ENCODE measurements at regions not wholly inside any gene's neighbourhood (a gene's known extent, or its start where the extent isn't known, plus 50 kb on each side); places are given as distances from the start of the nearest gene placed in this dataset.

DNA sequence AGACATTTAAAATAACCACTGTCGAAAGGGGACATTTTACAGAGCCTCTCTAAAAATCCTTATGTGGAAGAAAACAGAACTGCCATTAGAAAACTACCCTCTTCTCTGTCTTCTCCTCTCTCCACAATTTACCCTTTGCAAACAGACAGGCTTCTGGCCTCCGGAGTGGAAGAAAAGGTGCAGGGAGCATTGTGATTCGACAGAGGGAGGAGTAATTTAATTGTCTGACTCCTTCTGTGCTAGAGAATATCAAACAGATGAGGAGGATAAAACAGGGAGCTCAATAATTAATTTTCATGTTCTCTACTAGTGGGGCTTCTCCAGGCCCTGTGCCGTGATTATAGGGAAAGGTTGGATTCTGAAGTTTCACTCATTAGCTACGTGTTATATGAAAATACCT, 615.5 kb upstream of the MKI67 start:
- no peak for DNase-seq (ENCODE audit: low read depth, low spot score)
- H3K27ac ChIP-seq, result no peak overlapping the region

GRCh38 chr10:128744092-128744491, 617.9 kb upstream of the MKI67 start:
- no peak for DNase-seq (ENCODE audit: low read depth, low spot score)
- no peak overlapping the region for H3K27ac ChIP-seq

DNA sequence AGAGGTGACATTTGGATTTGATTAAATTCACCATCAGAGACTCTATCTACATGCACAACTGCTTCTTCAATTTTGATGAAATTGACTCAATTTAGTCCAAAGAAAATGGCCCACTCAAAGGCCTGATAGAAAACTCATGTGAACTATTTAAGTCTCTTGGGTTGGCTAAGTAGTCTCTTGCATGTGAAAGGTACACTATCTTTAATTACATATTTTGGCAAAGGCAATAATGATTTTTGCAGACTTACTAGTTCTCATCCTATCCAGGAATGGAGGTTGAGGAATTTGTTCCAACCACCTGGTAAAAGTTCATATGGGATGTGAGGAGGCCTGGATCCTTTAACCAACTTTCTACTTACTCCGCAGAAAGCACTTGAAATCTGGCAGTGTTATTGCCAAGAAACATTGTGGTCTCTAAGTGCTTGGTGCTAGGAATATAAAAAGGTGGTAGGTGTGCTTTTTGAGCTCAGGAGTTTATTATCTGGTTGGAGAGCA, 618.6 kb upstream of the MKI67 start:
- no peak for DNase-seq (ENCODE audit: low read depth, low spot score)
- no peak overlapping the region for H3K27ac ChIP-seq

- no peak for DNase-seq (ENCODE audit: low read depth, low spot score)
These were observed 621.5 kb upstream of the MKI67 start for GRCh38 chr10:128747582-128748346.

DNA sequence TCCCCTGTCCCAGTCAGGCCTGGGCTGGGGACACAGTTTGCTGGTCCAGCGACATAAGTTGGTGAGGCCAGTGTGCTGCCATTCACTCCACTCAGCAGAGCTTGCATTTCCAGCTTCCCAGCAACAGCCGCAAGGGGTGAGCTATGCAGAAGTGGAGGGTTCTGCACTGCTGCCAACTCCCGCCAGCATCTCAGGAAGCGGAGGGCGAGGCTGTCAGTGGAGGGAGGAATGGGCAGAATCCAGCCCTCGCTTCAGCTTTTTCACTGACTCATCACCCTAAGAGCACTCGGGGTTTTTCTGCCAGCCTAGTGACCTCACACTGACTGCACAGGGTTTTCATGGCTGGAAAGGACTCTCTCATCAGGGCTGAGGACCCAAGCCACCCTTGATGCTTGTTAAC, 625.1 kb upstream of the MKI67 start:
- no peak overlapping the region for H3K27ac ChIP-seq
- DNase-seq (ENCODE audit: low read depth, low spot score), result no peak

More at GRCh38 chr10:128747582-128748346, 621.5 kb upstream of the MKI67 start:
- no peak overlapping the region for H3K27ac ChIP-seq

DNA sequence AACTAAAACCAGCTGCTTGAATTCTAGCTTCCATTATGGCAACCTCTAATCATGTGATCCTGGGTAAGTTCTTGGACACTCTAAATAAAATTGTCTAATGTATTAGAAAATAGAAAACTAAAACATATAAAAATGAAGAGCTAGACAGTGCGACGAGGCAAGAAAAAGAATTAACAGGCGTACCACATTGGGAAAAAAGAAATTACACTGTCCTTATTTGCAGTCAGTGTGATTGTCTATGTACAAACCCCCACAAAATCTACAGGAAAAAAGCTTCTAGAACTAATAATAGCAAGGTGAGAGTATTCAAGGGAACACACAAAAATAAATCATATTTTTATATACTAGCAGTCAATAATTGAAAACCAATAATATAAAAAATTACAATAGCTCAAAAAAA, 625.6 kb upstream of the MKI67 start:
- no peak overlapping the region for H3K27ac ChIP-seq
- DNase-seq (ENCODE audit: low read depth, low spot score), result no peak

- H3K27ac ChIP-seq, result no peak overlapping the region
- no peak for DNase-seq (ENCODE audit: low read depth, low spot score)
These were observed 633.0 kb upstream of the MKI67 start for GRCh38 chr10:128759174-128759573.

- H3K27ac ChIP-seq, result no peak overlapping the region
- DNase-seq (ENCODE audit: low read depth, low spot score), result no peak
These were observed 637.4 kb upstream of the MKI67 start for GRCh38 chr10:128763588-128763987.

- no peak for DNase-seq (ENCODE audit: low read depth, low spot score)
- no peak overlapping the region for H3K27ac ChIP-seq
These were observed 638.0 kb upstream of the MKI67 start for GRCh38 chr10:128764190-128764589.

DNA sequence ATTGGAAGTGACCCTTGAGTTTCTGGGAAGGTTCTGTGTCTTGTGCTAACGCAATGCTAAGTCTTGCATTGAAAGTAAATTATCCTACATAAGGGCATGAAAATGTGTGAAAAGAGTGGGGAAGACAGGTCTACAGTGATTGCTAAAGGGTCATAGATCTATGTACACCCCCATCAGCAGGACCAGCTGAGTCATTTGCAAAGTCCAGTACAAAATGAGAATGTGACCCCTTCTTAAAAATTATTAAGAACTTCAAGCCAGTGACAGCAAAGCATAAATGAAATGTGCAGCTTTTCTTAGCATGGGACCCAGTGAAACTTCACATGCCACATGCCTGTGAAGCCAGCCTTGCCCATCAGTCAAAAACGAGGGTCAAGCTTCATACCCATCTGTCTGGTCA, 640.7 kb upstream of the MKI67 start:
- DNase-seq (ENCODE audit: low read depth, low spot score), result no peak
- H3K27ac ChIP-seq, result no peak overlapping the region

DNA sequence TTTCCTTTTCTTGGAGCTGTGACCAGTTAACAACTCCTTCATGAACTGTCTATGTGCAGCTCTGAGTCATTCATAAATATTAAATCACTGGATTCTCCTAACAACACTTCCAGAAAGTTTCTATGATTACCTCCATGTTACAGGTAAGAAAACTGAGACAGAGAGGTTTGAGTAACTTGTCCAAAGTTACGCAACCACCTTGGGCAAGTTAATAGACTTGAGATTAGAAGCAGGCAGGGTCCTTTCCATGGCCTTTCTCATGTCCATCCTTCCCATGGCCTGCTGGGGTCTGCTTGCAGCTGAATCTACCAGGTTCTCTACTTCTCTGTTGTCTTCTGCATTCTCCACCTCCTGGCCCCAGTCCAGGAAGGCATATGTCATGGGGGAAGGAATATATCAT, 648.8 kb upstream of the MKI67 start:
- no peak for DNase-seq (ENCODE audit: low read depth, low spot score)
- no peak overlapping the region for H3K27ac ChIP-seq

- no peak overlapping the region for H3K27ac ChIP-seq
- DNase-seq (ENCODE audit: low read depth, low spot score), result no peak
These were observed 649.5 kb upstream of the MKI67 start for GRCh38 chr10:128775743-128776142.

DNA sequence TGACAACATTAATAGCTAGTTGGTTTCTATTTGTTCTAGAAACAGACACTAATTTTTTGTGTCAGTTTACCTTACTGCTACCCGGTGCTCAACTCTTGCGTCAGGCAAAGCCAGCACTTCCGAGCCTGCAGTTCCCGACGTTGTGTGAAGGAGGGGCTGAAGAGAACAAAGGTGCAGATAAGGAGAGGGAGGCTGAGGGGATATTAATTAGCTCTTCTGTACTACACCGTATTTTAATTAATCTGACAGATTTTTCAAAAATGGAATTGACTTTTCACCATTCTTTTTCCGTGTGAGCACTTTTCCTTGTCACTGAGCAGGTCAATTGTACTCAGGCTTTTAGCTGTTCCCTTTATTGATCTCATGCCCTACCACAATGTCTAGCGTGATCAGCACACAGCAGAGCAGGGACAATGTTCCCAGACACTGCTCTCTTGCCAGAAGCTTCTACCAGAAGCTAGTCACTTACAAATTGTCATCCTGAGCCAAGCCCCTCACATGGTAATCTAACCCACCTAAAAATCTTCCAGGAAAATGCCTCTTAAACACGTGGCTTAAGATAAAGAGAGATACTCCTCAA, 650.5 kb upstream of the MKI67 start:
- H3K27ac ChIP-seq, result no peak overlapping the region
- DNase-seq (ENCODE audit: low read depth, low spot score), result no peak

DNA sequence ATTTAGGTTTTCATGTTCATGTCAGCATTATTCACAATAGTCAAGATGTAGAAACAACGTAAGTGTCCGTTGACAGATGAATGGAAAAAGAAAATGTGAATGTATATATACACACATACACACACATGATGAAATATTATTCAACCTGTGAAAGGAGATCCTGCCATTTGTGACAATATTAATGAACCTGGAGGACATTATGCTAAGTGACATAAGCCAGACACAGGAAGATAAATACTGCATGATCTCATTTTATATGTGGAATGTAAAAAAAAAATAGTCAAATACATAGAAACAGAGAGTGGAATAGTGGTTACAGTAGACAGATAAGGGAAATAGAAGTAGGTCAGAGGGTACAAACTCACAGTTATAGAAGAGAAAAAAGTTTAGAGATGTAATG, 651.1 kb upstream of the MKI67 start:
- H3K27ac ChIP-seq, result no peak overlapping the region
- no peak for DNase-seq (ENCODE audit: low read depth, low spot score)

- no peak for DNase-seq (ENCODE audit: low read depth, low spot score)
- H3K27ac ChIP-seq, result no peak overlapping the region
These were observed 653.2 kb upstream of the MKI67 start for GRCh38 chr10:128779416-128779815.

GRCh38 chr10:128780156-128780761, 654.0 kb upstream of the MKI67 start:
- no peak overlapping the region for H3K27ac ChIP-seq
- DNase-seq (ENCODE audit: low read depth, low spot score), result no peak

DNA sequence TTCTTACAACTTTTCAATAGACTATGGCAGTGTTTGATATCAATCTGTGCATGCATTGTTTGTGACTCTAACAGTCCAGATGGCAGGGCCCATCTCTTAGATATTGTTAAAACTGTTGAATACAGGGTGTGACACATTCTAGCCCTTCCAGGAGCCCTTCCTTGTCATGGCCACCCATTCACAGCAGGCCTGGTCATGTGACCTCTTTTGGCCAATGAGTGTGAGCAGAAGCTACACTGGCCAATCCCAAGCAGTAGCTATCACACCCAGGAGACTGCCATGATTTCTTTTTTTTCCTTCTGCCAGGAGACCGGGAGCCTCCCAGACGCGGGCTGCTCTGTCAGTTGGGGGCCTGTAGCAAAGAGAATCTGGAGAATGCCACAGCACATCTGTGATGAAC, 655.4 kb upstream of the MKI67 start:
- DNase-seq (ENCODE audit: low read depth, low spot score), result no peak
- no peak overlapping the region for H3K27ac ChIP-seq

GRCh38 chr10:128784444-128784843, 658.2 kb upstream of the MKI67 start:
- H3K27ac ChIP-seq, result no peak overlapping the region
- no peak for DNase-seq (ENCODE audit: low read depth, low spot score)

DNA sequence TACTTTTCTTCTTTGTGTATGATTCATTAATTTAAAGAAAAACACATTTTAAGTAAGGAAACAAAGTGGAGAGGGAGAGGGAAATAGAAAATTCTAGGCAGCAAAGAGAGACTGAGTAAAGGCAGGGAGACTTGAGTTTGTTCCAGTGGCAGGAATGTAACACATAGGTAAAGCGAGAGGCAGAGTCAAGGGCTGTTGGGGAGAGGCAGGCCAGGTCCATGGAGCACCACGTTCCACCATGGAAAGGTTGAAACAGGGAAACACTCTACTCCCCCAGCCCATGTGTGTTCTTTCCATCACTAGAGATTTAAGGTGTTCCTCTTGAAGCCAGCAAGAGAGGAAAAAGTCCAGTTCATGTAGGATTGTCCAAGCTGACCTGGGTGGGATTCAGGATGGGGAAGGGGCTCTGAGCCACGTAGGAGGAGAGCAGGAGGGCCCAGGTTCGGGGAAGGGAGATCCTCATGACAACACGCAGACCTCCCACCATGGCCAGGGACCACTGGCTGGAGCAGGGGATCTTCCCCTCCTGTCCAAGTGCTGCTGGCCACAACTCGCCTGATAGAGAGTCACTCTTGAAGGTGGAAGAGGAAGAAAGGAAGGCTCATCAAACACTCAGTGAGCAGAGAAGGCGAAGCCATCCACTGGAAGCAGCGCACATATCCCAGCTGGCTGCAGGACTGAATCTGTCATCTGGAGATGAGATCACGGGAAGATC, 666.4 kb upstream of the MKI67 start:
- DNase-seq (ENCODE audit: low read depth, low spot score), result no peak

GRCh38 chr10:128793726-128794655, 667.8 kb upstream of the MKI67 start:
- no peak for DNase-seq (ENCODE audit: low read depth, low spot score)
- H3K27ac ChIP-seq, result no peak overlapping the region

More for the DNA sequence above, 666.4 kb upstream of the MKI67 start:
- no peak overlapping the region for H3K27ac ChIP-seq
